NCI-H1694 (cell line): ENCODE measurements at regions not wholly inside any gene's neighbourhood (a gene's known extent, or its start where the extent isn't known, plus 50 kb on each side); places are given as distances from the start of the nearest gene placed in this dataset.

Source experiments
- DNase-seq: peaks from one replicate; lab custom pipeline; 2025; lab: John Stamatoyannopoulos, UW

GRCh38 chrX:46298821-46299220, 246.4 kb downstream of the ZNF674 start:
- DNase-seq = no peak

GRCh38 chrX:46295963-46296362, 249.3 kb downstream of the ZNF674 start:
- no peak for DNase-seq

GRCh38 chrX:46294234-46294633, 251.0 kb downstream of the ZNF674 start:
- no peak for DNase-seq

- no peak for DNase-seq
Observed at GRCh38 chrX:46279925-46280313, 265.3 kb downstream of the ZNF674 start.

- DNase-seq = no peak
Observed at GRCh38 chrX:46279214-46279924, 265.9 kb downstream of the ZNF674 start.

- no peak for DNase-seq
Observed at GRCh38 chrX:46278572-46278971, 266.6 kb downstream of the ZNF674 start.

- DNase-seq = no peak
Observed at GRCh38 chrX:46268412-46268811, 276.8 kb downstream of the ZNF674 start.

- no peak for DNase-seq
Observed at GRCh38 chrX:46263494-46263893, 281.7 kb downstream of the ZNF674 start.

GRCh38 chrX:46262304-46262703, 282.9 kb downstream of the ZNF674 start:
- no peak for DNase-seq

GRCh38 chrX:46260499-46260898, 284.7 kb downstream of the ZNF674 start:
- no peak for DNase-seq

GRCh38 chrX:46258356-46258755, 286.9 kb downstream of the ZNF674 start:
- no peak for DNase-seq

GRCh38 chrX:46257451-46257879, 287.8 kb downstream of the ZNF674 start:
- no peak for DNase-seq

GRCh38 chrX:46256875-46257274, 288.3 kb downstream of the ZNF674 start:
- no peak for DNase-seq

- no peak for DNase-seq
Observed at GRCh38 chrX:46255046-46255445, 290.2 kb downstream of the ZNF674 start.

GRCh38 chrX:46254641-46255040, 290.6 kb downstream of the ZNF674 start:
- no peak for DNase-seq

- no peak for DNase-seq
Observed at GRCh38 chrX:46251755-46252154, 293.5 kb downstream of the ZNF674 start.

GRCh38 chrX:46250151-46250550, 295.1 kb downstream of the ZNF674 start:
- no peak for DNase-seq

- no peak for DNase-seq
Observed at GRCh38 chrX:46247456-46247855, 297.8 kb downstream of the ZNF674 start.

GRCh38 chrX:46244451-46244850, 300.8 kb downstream of the ZNF674 start:
- no peak for DNase-seq

- no peak for DNase-seq
Observed at GRCh38 chrX:46236411-46236810, 308.8 kb downstream of the ZNF674 start.

- no peak for DNase-seq
Observed at GRCh38 chrX:46235778-46236177, 309.4 kb downstream of the ZNF674 start.

- DNase-seq = no peak
Observed at GRCh38 chrX:46234775-46235174, 310.4 kb downstream of the ZNF674 start.

- no peak for DNase-seq
Observed at GRCh38 chrX:46228389-46228788, 316.8 kb downstream of the ZNF674 start.

GRCh38 chrX:46226422-46226821, 318.8 kb downstream of the ZNF674 start:
- no peak for DNase-seq
